ENCODE measurements at regions not wholly inside any gene's neighbourhood (a gene's known extent, or its start where the extent isn't known, plus 50 kb on each side); places are given as distances from the start of the nearest gene placed in this dataset.

DNA sequence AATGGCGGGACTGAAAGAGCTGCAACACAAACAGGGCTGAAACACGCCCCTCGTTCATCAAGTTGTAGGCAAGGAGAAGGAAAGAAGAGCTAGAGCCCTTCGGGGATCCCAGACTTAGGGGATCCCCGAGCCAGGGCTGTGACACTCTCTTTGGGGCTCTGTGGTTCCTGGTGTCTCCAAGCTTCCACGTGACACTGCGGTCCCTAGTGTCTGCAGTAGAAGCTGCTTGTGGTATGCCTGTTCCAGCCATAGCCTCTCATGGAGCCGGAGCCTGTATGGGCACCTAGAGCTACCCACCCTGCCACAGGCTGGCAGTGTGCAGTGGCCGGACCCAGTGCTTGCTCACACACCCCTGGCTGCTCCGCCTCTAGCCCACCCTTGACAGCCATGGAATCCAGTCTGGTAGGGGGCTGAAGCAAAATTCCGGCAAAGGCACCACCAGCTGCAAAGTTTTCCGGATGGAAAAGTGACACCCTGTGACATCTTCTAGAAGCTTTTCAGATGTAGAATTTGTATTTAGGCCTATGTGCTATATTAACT is 1439.6 kb upstream of the ACO1 start:
- Histone ChIP-seq H3K9me3 (ENCODE audit: control insufficient read depth, low read depth, low read length) (no peaks in the 10 kb centered on the region), H4K5ac (ENCODE audit: insufficient read length, low read depth, low read length) (no peak overlapping the region), H2BK5ac (ENCODE audit: insufficient read length, low read length) (no peak overlapping the region), H4K20me1 (ENCODE audit: control insufficient read depth, insufficient read depth, insufficient read length) (no peaks in the 10 kb centered on the region), H3K23ac (ENCODE audit: insufficient read length, low read depth, low read length) (no peak overlapping the region), H3K9ac (ENCODE audit: extremely low read depth, insufficient read length, low read length) (no peak overlapping the region), H4K91ac (ENCODE audit: insufficient read length, low read depth, low read length) (no peak overlapping the region), H3K18ac (ENCODE audit: insufficient read length, low read depth, low read length) (no peak overlapping the region), H2BK120ac (ENCODE audit: low read depth, low read length, poor library complexity, severe bottlenecking) (no peak overlapping the region), H3K56ac (ENCODE audit: insufficient read length, low read depth, low read length) (no peak overlapping the region), H3K14ac (ENCODE audit: insufficient read depth, low read length) (no peak overlapping the region), H3K4me2 (ENCODE audit: insufficient read depth, insufficient read length, low read length) (no peak overlapping the region), H3K23me2 (ENCODE audit: insufficient read length, low read depth, low read length, poor library complexity, severe bottlenecking) (no peaks in the 10 kb centered on the region), H3T11ph (ENCODE audit: low read length) (no peak overlapping the region), H3K4me1 (ENCODE audit: insufficient read depth, low read length) (no peaks in the 10 kb centered on the region), H3K79me2 (ENCODE audit: insufficient read depth, low read length) (no peaks in the 10 kb centered on the region), H4K8ac (replicated peaks; ENCODE audit: insufficient read length, low read depth, low read length) (no peak overlapping the region), H3K27ac (ENCODE audit: insufficient read length, low read depth, low read length) (no peak overlapping the region), H3K79me1 (ENCODE audit: insufficient read depth, low read depth, low read length, poor library complexity, severe bottlenecking) (no peaks in the 10 kb centered on the region), H2AK5ac (ENCODE audit: insufficient read length, low read length) (no peak overlapping the region), H2BK12ac (ENCODE audit: insufficient read length, low read depth, low read length) (no peak overlapping the region), H3K4ac (ENCODE audit: low read depth, low read length) (no peak overlapping the region), H2AFZ (ENCODE audit: low read length) (no peak overlapping the region), H3K27me3 (ENCODE audit: insufficient read depth, low read length) (no peaks in the 10 kb centered on the region), H2BK20ac (ENCODE audit: low read depth, low read length, poor library complexity, severe bottlenecking) (no peak overlapping the region), H2BK15ac (ENCODE audit: low read depth, low read length) (no peak overlapping the region)
- no peak for DNase-seq
- H3K4me3 Mint-ChIP-seq = no peak overlapping the region
- H3K27me3 Mint-ChIP-seq (ENCODE audit: low read depth) = no peaks in the 10 kb centered on the region
- no peak overlapping the region for H3K27ac Mint-ChIP-seq
- H3K4me1 Mint-ChIP-seq = no peaks in the 10 kb centered on the region
- TF ChIP-seq, protein P1, sequence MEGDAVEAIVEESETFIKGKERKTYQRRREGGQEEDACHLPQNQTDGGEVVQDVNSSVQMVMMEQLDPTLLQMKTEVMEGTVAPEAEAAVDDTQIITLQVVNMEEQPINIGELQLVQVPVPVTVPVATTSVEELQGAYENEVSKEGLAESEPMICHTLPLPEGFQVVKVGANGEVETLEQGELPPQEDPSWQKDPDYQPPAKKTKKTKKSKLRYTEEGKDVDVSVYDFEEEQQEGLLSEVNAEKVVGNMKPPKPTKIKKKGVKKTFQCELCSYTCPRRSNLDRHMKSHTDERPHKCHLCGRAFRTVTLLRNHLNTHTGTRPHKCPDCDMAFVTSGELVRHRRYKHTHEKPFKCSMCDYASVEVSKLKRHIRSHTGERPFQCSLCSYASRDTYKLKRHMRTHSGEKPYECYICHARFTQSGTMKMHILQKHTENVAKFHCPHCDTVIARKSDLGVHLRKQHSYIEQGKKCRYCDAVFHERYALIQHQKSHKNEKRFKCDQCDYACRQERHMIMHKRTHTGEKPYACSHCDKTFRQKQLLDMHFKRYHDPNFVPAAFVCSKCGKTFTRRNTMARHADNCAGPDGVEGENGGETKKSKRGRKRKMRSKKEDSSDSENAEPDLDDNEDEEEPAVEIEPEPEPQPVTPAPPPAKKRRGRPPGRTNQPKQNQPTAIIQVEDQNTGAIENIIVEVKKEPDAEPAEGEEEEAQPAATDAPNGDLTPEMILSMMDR (conservative IDR thresholded peaks at IDR 0.05) = no peak
- H3K9me3 Mint-ChIP-seq = peaks cover 2 to 3% of the 10 kb centered on the region in 2 experiments; a peak in 4 of 5 replicates
- no peaks in the 10 kb centered on the region; a peak in 2 of 7 replicates for H3K36me3 Mint-ChIP-seq (ENCODE audit: insufficient read depth in 1 of 3, low read depth in 3 of 3)
- WGBS (ENCODE audit: extremely low coverage, insufficient read length, low lambda C conversion rate) = no CpG with 5 or more reads among the region's 12 CpGs

Measured in H9 (cell line).